ENCODE measurements at regions not wholly inside any gene's neighbourhood (a gene's known extent, or its start where the extent isn't known, plus 50 kb on each side); places are given as distances from the start of the nearest gene placed in this dataset.

- DNase-seq (ENCODE audit: low read depth, low spot score) (no peak), ATAC-seq (no peak), FAIRE-seq (no peak)
- in situ Hi-C loops (cut with MboI) (no loop called here), intact Hi-C loops (cut with micrococcal nuclease; ENCODE audit: unreplicated experiment) (no loop called here)
- no peak for TF ChIP-seq BACH1 (IDR thresholded peaks at IDR 0.05; ENCODE audit: borderline replicate concordance)
- no peak for TF ChIP-seq PML (IDR thresholded peaks at IDR 0.05; ENCODE audit: low read length)
- TF ChIP-seq STAT1 (conservative IDR thresholded peaks at IDR 0.05) = no peak
- no peak for TF ChIP-seq ETV6 (conservative IDR thresholded peaks at IDR 0.05 in 1 of 2, IDR thresholded peaks at IDR 0.05 in 1 of 2; ENCODE audit: borderline replicate concordance in 1 of 2, low read depth in 1 of 2)
- TF ChIP-seq ZZZ3 (IDR thresholded peaks at IDR 0.05; ENCODE audit: control insufficient read depth, insufficient read length, low read depth) = no peak
- TF ChIP-seq CEBPB (IDR thresholded peaks at IDR 0.05; ENCODE audit: borderline replicate concordance in 1 of 2, low read depth in 2 of 2, low read length in 2 of 2) = no peak
- no peak for TF ChIP-seq NBN (IDR thresholded peaks at IDR 0.05)
- no peak for TF ChIP-seq FOS (IDR thresholded peaks at IDR 0.05; ENCODE audit: borderline replicate concordance, extremely low read depth, insufficient read length)
- no peak for TF ChIP-seq LARP7 (IDR thresholded peaks at IDR 0.05)
- no peak for TF ChIP-seq SMARCA5 (IDR thresholded peaks at IDR 0.05)
- no peak for TF ChIP-seq MTA2 (IDR thresholded peaks at IDR 0.05; ENCODE audit: low read depth)
- no peak for TF ChIP-seq MLLT1 (IDR thresholded peaks at IDR 0.05)
- TF ChIP-seq MEF2B (IDR thresholded peaks at IDR 0.05; ENCODE audit: partially characterized antibody, poor library complexity, severe bottlenecking) = no peak
- no peak for TF ChIP-seq IKZF1 (conservative IDR thresholded peaks at IDR 0.05)
- no peak for TF ChIP-seq USF1 (IDR thresholded peaks at IDR 0.05; ENCODE audit: borderline replicate concordance, extremely low read length, insufficient read depth, low read depth, low read length)
- TF ChIP-seq CTCF (IDR thresholded peaks at IDR 0.05 in 2 of 3, conservative IDR thresholded peaks at IDR 0.05 in 1 of 3; ENCODE audit: control insufficient read depth in 2 of 3, extremely low read depth in 1 of 3, insufficient read depth in 1 of 3, low read depth in 3 of 3, low read length in 3 of 3) = no peak
- no peak for TF ChIP-seq ZSCAN29 (IDR thresholded peaks at IDR 0.05)
- no peak for TF ChIP-seq MAX (IDR thresholded peaks at IDR 0.05; ENCODE audit: low read depth, low read length)
- no peak for TF ChIP-seq KDM1A (IDR thresholded peaks at IDR 0.05; ENCODE audit: borderline replicate concordance)
- TF ChIP-seq HSF1 (IDR thresholded peaks at IDR 0.05; ENCODE audit: low read depth, low read length) = no peak
- Histone ChIP-seq H3K79me2 (ENCODE audit: control insufficient read depth, insufficient read depth, low read length) (no peaks in the 10 kb centered on the region), H3K4me2 (ENCODE audit: control insufficient read depth, insufficient read depth) (no peak overlapping the region), H3K36me3 (ENCODE audit: control insufficient read depth in 2 of 2, insufficient read depth in 2 of 2, low read length in 1 of 2) (no peaks in the 10 kb centered on the region), H3K27me3 (replicated peaks in 1 of 2; ENCODE audit: control insufficient read depth in 2 of 2, insufficient read depth in 2 of 2, low read length in 1 of 2) (no peaks in the 10 kb centered on the region), H3K4me3 (no peak overlapping the region), H3K9ac (ENCODE audit: control insufficient read depth, insufficient read depth, low read length) (no peak overlapping the region), H2AFZ (ENCODE audit: control insufficient read depth, low read depth, low read length) (no peak overlapping the region), H3K9me3 (replicated peaks; ENCODE audit: control insufficient read depth, insufficient read depth, low read length) (no peaks in the 10 kb centered on the region), H3K4me1 (ENCODE audit: control insufficient read depth, insufficient read depth, low read length) (no peaks in the 10 kb centered on the region), H4K20me1 (ENCODE audit: control insufficient read depth, insufficient read depth) (no peaks in the 10 kb centered on the region), H3K27ac (ENCODE audit: control insufficient read depth, insufficient read depth) (no peak overlapping the region)
- RAD21 ChIA-PET (ENCODE audit: unreplicated experiment) = no interaction called here
- WGBS (ENCODE audit: insufficient coverage, insufficient replicate concordance, low lambda C conversion rate, missing lambda C conversion rate) = 38% methylated on average over 5 of the region's 5 CpGs
- SMC1A ChIA-PET (ENCODE audit: uncharacterized antibody, unreplicated experiment) = interaction anchor here (0.6 kb wide), 2 partner anchors 402 to 841 kb away, joined by 3 read pairs; no protein-coding TSS in a partner anchor
- BruUV-seq (replicated peaks) = no TSS peak
- POLR2A ChIA-PET = no interaction called here
- CTCF ChIA-PET = no interaction called here
Measured at GRCh38 chr10:35705051-35705450, 63.0 kb upstream of the FZD8 start.
